ENCODE measurements at regions not wholly inside any gene's neighbourhood (a gene's known extent, or its start where the extent isn't known, plus 50 kb on each side); places are given as distances from the start of the nearest gene placed in this dataset.
A peak's percentile ranks its signal among the peaks of the same experiment; 100 is the strongest.

- ATAC-seq (no peak), DNase-seq (ENCODE audit: low spot score) (no peak)
- Mint-ChIP-seq H3K4me1 (peaks cover 53% of the 10 kb centered on the region), H3K27ac (peak overlapping the region; percentile 80), H3K4me3 (no peak overlapping the region), H3K9me3 (no peaks in the 10 kb centered on the region), H3K36me3 (no peaks in the 10 kb centered on the region), H3K27me3 (ENCODE audit: low read depth) (no peaks in the 10 kb centered on the region; the same call in 1 of the 2 replicates)
- CTCF ChIA-PET: interaction anchor here (0.7 to 10.9 kb wide), 5 partner anchors 9 to 192 kb away, joined by 3 to 131 read pairs (median 3); partner anchors contain the start of gene TPM1
- TF ChIP-seq ZNF512 (CRISPR knock-in tag; IDR thresholded peaks at IDR 0.05; ENCODE audit: borderline replicate concordance): no peak
- TF ChIP-seq NFYB (CRISPR knock-in tag; conservative IDR thresholded peaks at IDR 0.05; ENCODE audit: low read depth): no peak
- peak; percentile 82 for TF ChIP-seq ZNF121 (CRISPR knock-in tag; IDR thresholded peaks at IDR 0.05)
- POLR2A ChIA-PET: interaction anchor here (0.7 to 2.6 kb wide), 3 partner anchors 38 to 192 kb away, joined by 4 to 10 read pairs (median 6); partner anchors contain the start of gene TPM1
Observed at GRCh38 chr15:62853114-62853840, 189.3 kb upstream of the TPM1 start.

GRCh38 chr15:62853841-62854225, 188.7 kb upstream of the TPM1 start:
- ChIA-PET CTCF (interaction anchor here (0.9 to 10.9 kb wide), 4 partner anchors 9 to 191 kb away, joined by 3 to 131 read pairs (median 4); partner anchors contain the start of gene TPM1), POLR2A (interaction anchor here (0.6 to 2.6 kb wide), 4 partner anchors 37 to 194 kb away, joined by 3 to 10 read pairs (median 5); partner anchors contain the start of gene TPM1)
- Mint-ChIP-seq H3K4me1 (peaks cover 48% of the 10 kb centered on the region), H3K27me3 (ENCODE audit: low read depth) (no peaks in the 10 kb centered on the region; the same call in 1 of the 2 replicates), H3K27ac (peak overlapping the region; percentile 80), H3K36me3 (no peaks in the 10 kb centered on the region), H3K4me3 (no peak overlapping the region), H3K9me3 (no peaks in the 10 kb centered on the region)
- DNase-seq (ENCODE audit: low spot score): peak; percentile 49
- peak; percentile 28 for ATAC-seq
- TF ChIP-seq ETV6 (CRISPR knock-in tag; IDR thresholded peaks at IDR 0.05) (0 out of 2 replicates have a peak, but pooled peaks have one; percentile 37), IRF2 (CRISPR knock-in tag; IDR thresholded peaks at IDR 0.05; ENCODE audit: borderline replicate concordance, low read depth) (no peak)
- TF ChIP-seq, protein P1, sequence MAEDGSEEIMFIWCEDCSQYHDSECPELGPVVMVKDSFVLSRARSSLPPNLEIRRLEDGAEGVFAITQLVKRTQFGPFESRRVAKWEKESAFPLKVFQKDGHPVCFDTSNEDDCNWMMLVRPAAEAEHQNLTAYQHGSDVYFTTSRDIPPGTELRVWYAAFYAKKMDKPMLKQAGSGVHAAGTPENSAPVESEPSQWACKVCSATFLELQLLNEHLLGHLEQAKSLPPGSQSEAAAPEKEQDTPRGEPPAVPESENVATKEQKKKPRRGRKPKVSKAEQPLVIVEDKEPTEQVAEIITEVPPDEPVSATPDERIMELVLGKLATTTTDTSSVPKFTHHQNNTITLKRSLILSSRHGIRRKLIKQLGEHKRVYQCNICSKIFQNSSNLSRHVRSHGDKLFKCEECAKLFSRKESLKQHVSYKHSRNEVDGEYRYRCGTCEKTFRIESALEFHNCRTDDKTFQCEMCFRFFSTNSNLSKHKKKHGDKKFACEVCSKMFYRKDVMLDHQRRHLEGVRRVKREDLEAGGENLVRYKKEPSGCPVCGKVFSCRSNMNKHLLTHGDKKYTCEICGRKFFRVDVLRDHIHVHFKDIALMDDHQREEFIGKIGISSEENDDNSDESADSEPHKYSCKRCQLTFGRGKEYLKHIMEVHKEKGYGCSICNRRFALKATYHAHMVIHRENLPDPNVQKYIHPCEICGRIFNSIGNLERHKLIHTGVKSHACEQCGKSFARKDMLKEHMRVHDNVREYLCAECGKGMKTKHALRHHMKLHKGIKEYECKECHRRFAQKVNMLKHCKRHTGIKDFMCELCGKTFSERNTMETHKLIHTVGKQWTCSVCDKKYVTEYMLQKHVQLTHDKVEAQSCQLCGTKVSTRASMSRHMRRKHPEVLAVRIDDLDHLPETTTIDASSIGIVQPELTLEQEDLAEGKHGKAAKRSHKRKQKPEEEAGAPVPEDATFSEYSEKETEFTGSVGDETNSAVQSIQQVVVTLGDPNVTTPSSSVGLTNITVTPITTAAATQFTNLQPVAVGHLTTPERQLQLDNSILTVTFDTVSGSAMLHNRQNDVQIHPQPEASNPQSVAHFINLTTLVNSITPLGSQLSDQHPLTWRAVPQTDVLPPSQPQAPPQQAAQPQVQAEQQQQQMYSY (CRISPR knock-in tag; IDR thresholded peaks at IDR 0.05): peak; percentile 94

DNA sequence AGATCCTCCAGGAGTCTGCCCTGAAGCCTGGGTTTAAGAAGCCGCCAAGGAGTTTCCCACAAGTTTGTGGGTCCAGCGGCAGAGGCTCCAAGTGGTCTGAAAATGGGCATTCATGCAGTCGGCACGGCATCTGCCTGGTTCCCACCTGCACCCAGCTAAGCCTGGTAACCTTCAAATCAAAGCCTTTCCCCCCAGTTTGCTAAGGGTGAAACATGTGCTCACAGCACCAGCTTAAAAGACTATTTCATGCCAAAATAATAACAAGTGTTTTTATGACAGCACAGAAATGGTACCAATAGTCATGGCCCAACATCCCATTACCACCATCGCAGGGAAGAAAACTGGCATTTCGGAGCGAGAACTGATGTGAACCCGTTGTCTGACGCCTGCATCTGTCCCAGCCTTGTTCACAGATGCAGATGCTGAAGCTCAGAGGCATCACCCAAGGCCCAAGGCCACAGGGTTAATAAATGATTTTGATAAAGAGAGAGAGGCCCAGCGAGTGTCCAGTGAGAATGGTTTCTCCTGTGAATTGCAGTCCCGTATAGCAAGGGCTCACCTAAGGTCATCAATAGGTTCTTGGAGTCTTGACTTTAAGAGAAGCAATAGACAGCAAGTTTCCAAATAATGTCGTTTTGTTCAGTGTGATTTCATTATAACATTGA, 188.0 kb upstream of the TPM1 start:
- Mint-ChIP-seq H3K4me1 (peaks cover 41% of the 10 kb centered on the region), H3K9me3 (peaks cover under 1% of the 10 kb centered on the region), H3K36me3 (no peaks in the 10 kb centered on the region), H3K27ac (no peak overlapping the region), H3K27me3 (ENCODE audit: low read depth) (no peaks in the 10 kb centered on the region; the same call in 1 of the 2 replicates), H3K4me3 (no peak overlapping the region)
- CTCF ChIA-PET: interaction anchor here (1.1 to 10.9 kb wide), 3 partner anchors 10 to 191 kb away, joined by 3 to 131 read pairs (median 4); partner anchors contain the start of gene TPM1
- DNase-seq (ENCODE audit: low spot score) (no peak), ATAC-seq (no peak)
- POLR2A ChIA-PET: interaction anchor here (0.6 to 2.6 kb wide), 3 partner anchors 188 to 193 kb away, joined by 3 to 10 read pairs (median 6); partner anchors contain the start of gene TPM1
- TF ChIP-seq JAZF1 (CRISPR knock-in tag; IDR thresholded peaks at IDR 0.05): no peak
- TF ChIP-seq, protein P1 (CRISPR knock-in tag; IDR thresholded peaks at IDR 0.05): no peak
- TF ChIP-seq, protein P2, sequence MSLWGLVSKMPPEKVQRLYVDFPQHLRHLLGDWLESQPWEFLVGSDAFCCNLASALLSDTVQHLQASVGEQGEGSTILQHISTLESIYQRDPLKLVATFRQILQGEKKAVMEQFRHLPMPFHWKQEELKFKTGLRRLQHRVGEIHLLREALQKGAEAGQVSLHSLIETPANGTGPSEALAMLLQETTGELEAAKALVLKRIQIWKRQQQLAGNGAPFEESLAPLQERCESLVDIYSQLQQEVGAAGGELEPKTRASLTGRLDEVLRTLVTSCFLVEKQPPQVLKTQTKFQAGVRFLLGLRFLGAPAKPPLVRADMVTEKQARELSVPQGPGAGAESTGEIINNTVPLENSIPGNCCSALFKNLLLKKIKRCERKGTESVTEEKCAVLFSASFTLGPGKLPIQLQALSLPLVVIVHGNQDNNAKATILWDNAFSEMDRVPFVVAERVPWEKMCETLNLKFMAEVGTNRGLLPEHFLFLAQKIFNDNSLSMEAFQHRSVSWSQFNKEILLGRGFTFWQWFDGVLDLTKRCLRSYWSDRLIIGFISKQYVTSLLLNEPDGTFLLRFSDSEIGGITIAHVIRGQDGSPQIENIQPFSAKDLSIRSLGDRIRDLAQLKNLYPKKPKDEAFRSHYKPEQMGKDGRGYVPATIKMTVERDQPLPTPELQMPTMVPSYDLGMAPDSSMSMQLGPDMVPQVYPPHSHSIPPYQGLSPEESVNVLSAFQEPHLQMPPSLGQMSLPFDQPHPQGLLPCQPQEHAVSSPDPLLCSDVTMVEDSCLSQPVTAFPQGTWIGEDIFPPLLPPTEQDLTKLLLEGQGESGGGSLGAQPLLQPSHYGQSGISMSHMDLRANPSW (CRISPR knock-in tag; conservative IDR thresholded peaks at IDR 0.05; ENCODE audit: low read depth): no peak
- TF ChIP-seq HMGA2 (CRISPR knock-in tag; IDR thresholded peaks at IDR 0.05): no peak
- no peak for TF ChIP-seq USF1 (CRISPR knock-in tag; IDR thresholded peaks at IDR 0.05)
- TF ChIP-seq ELF4 (CRISPR knock-in tag; IDR thresholded peaks at IDR 0.05; ENCODE audit: low read depth): no peak
- TF ChIP-seq TEAD1 (CRISPR knock-in tag; IDR thresholded peaks at IDR 0.05): no peak
- no peak for TF ChIP-seq EMX1 (CRISPR knock-in tag; IDR thresholded peaks at IDR 0.05)
- TF ChIP-seq ZNF512 (CRISPR knock-in tag; IDR thresholded peaks at IDR 0.05; ENCODE audit: borderline replicate concordance): no peak
